ENCODE measurements at regions not wholly inside any gene's neighbourhood (a gene's known extent, or its start where the extent isn't known, plus 50 kb on each side); places are given as distances from the start of the nearest gene placed in this dataset.
"Not testable (repeated sequence)": the region's sequence is repeated elsewhere in the genome, so short reads cannot be mapped to it uniquely, and the experiment has no call there.

DNA sequence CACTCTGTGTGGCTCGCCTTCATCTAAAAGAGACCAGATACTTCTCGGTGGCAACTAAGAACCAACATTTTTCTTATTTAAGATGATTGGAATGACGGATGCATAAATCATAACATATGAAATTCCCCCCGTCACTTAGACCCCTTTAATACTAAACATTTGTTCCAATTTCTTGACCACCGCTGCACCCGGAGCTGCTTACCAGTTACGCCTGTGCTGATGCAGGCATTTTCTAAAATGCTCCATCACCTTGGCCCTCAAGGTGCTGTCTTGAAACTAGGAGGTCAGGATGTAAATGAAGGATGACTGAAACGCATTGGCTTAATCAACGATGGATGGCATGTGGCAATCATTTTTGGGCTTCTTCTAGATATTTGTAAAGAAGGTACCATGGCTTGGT, 130.0 kb downstream of the CPZ start:
- DNase-seq (ENCODE audit: low read depth) = no peak
- TF ChIP-seq, protein P1, sequence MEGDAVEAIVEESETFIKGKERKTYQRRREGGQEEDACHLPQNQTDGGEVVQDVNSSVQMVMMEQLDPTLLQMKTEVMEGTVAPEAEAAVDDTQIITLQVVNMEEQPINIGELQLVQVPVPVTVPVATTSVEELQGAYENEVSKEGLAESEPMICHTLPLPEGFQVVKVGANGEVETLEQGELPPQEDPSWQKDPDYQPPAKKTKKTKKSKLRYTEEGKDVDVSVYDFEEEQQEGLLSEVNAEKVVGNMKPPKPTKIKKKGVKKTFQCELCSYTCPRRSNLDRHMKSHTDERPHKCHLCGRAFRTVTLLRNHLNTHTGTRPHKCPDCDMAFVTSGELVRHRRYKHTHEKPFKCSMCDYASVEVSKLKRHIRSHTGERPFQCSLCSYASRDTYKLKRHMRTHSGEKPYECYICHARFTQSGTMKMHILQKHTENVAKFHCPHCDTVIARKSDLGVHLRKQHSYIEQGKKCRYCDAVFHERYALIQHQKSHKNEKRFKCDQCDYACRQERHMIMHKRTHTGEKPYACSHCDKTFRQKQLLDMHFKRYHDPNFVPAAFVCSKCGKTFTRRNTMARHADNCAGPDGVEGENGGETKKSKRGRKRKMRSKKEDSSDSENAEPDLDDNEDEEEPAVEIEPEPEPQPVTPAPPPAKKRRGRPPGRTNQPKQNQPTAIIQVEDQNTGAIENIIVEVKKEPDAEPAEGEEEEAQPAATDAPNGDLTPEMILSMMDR (IDR thresholded peaks at IDR 0.05; ENCODE audit: insufficient read depth, low read depth, low read length) = no peak
- H3K4me3 ChIP-seq (ENCODE audit: low read depth, low read length) = no peak overlapping the region

DNA sequence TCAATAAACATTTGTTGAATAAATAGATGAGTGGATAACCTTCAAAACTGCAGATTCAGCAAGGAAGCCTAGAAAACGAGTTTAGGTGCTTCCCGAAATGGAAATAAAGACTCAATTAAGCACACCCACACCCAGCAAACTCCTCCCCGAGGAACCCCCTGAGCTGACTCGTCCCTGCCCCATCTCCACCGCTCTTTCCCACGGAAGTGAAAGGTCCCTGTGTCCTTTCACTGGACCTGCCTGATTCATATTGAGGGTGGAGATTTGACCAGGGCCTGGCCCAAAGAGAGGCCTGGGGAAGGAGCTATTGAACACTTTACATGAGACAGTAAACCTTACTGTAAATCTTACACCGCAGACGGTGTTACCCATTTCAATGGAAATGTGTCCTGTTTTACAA, 129.1 kb downstream of the CPZ start:
- TF ChIP-seq, protein P1 (IDR thresholded peaks at IDR 0.05; ENCODE audit: insufficient read depth, low read depth, low read length) = no peak
- DNase-seq (ENCODE audit: low read depth) = no peak
- no peak overlapping the region for H3K4me3 ChIP-seq (ENCODE audit: low read depth, low read length)

DNA sequence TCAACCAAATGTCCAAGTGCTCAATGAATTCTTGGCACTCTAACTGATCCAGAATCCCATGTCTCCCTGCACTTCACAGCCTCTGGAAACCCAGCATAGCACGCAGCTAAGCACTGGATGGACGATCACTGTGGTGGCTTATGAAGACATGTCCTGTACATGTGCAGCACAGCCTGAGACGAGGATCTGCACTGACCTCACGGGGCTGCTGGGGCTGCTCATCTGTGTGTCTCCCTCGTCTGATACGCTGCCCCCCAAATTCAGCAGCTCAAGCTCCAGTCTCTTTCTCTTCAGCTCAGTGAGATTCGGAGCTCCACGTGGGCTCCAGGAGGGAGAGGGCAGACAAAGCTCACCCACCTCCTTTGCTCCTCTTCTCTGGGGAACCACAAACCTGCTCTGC, 126.9 kb downstream of the CPZ start:
- TF ChIP-seq, protein P1 (IDR thresholded peaks at IDR 0.05; ENCODE audit: insufficient read depth, low read depth, low read length) = no peak

DNA sequence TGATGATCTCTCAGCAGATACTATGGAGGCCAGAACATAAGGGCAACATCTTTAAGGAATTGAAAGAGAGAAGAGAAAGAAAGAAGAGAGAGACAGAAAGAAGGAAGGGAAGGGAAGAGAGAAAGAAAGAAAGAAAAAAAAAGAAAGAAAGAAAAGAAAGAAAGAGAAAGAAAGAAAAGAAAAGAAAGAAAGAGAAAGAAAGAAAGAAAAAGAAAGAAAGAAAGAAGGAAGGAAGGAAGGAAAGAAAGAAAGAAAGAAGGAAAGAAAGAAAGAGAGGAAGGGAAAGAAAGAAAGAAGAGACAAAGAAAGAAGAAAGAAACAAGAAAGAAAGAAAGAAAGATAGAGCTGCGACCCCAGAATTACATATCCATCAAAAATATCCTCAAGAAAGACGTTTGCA, 124.9 kb downstream of the CPZ start:
- H3K4me3 ChIP-seq (ENCODE audit: low read depth, low read length); DNase-seq (ENCODE audit: low read depth): not testable (repeated sequence)

More for the DNA sequence above, 126.9 kb downstream of the CPZ start:
- no peak overlapping the region for H3K4me3 ChIP-seq (ENCODE audit: low read depth, low read length)
- DNase-seq (ENCODE audit: low read depth) = no peak

DNA sequence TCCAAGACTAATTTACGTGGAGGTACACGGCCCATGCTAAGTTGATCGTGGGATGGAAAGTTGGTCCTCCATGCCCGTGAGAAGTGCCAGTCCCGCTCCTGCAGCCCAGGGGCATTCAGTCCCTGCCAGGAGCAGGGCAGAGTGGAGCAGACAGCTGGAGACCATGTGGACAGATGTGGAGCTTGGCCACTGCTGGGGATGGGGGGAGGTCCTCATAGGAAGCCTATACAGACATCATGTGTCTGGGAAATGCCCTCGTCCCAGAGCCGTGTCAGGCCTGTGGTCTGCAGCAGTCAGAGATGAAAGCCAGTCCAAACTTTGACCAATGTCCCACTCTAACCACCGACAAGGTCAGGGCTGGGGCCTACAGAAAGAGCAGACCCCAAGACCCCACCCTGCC, 118.4 kb downstream of the CPZ start:
- no peak overlapping the region for H3K4me3 ChIP-seq (ENCODE audit: low read depth, low read length)
- no peak for DNase-seq (ENCODE audit: low read depth)
- TF ChIP-seq, protein P1 (IDR thresholded peaks at IDR 0.05; ENCODE audit: insufficient read depth, low read depth, low read length) = no peak

DNA sequence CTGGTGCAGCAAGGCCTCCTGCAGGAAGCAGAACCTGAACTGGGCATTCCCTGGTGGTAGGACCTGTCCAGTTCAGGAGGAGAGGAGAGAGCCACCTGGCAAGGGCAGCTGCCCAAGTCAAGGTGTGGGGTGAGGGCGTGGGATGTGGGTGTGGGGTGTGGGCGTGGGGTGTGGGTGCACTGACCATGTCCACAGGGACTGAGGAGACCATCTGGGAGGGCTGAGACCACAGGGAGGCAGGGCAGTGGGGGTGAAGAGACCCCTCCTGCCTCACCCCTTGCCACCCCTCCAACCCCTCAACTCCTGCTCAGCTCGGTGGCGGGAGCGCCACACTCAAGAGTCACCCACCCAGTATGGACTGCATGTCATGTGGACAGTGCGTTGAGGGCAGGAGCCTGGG, 117.9 kb downstream of the CPZ start:
- DNase-seq (ENCODE audit: low read depth) = no peak
- H3K4me3 ChIP-seq (ENCODE audit: low read depth, low read length) = no peak overlapping the region
- TF ChIP-seq, protein P1 (IDR thresholded peaks at IDR 0.05; ENCODE audit: insufficient read depth, low read depth, low read length) = no peak

DNA sequence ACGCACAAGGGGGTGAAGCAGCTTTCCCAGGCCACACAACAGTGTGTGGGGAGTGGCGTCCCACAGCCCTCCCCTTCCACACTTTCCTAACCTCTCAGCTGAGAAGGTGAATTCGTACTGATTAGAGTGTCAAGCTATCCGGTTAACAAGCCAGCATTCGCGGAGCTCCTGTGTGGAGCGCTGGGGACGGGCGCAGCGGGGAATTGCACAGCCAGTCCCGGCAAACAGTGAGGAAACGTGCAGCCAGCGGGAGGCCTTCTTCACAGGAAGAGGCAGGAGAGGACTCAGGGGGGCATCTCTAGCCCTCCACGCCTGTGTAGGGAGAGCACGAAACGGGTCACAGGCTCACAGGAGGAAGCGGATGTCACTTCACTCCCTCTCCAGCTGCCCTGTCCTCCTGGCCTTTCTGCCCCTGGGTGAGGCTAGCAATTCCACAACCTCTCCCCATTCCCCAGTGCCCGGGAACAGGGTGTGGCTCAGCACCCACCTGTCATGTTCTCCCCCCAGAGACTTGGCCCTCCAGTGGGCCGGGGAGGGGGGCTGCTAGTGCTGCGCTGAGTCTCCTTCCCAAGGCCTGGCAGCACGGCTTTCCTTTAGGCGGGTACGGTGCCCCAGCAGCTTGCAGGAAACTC, 117.3 kb downstream of the CPZ start:
- DNase-seq (ENCODE audit: low read depth) = no peak
- TF ChIP-seq, protein P1 (IDR thresholded peaks at IDR 0.05; ENCODE audit: insufficient read depth, low read depth, low read length) = no peak
- no peak overlapping the region for H3K4me3 ChIP-seq (ENCODE audit: low read depth, low read length)
